ENCODE measurements at regions not wholly inside any gene's neighbourhood (a gene's known extent, or its start where the extent isn't known, plus 50 kb on each side); places are given as distances from the start of the nearest gene placed in this dataset.

- TF ChIP-seq CTCF (IDR thresholded peaks at IDR 0.05) (no peak), EZH2 (IDR thresholded peaks at IDR 0.05) (no peak)
Observed at GRCh38 chr17:27083408-27084185, 210.3 kb upstream of the WSB1 start.

Measured in neural progenitor cell (in vitro differentiated cells).